H9 (cell line): ENCODE measurements at regions not wholly inside any gene's neighbourhood (a gene's known extent, or its start where the extent isn't known, plus 50 kb on each side); places are given as distances from the start of the nearest gene placed in this dataset.

Experiments
- DNase-seq: peaks from one replicate; pipeline ENCODE4 v3.0.0-alpha.2; 2017
- H2AFZ ChIP-seq: one replicate; pipeline ENCODE4 v1.6.1; 2013; ENCODE audit warnings: mild to moderate bottlenecking, low read length, control low read depth, moderate library complexity
- H2AK5ac ChIP-seq: 2 replicates; pipeline ENCODE4 v1.6.1; 2013; ENCODE audit warnings: low read length, control low read depth, mixed read lengths; ENCODE audit not compliant: insufficient read length
- H2BK120ac ChIP-seq: one replicate; pipeline ENCODE4 v1.6.1; 2013; ENCODE audit warnings: low read depth, mild to moderate bottlenecking, low read length, control low read depth, inconsistent platforms; ENCODE audit not compliant: poor library complexity, severe bottlenecking
- H2BK12ac ChIP-seq: 2 replicates; pipeline ENCODE4 v1.6.1; 2013; ENCODE audit warnings: low read length, control low read depth, mixed read lengths, low read depth; ENCODE audit not compliant: insufficient read length
- H2BK15ac ChIP-seq: 2 replicates; pipeline ENCODE4 v1.6.1; 2013; ENCODE audit warnings: low read depth, low read length, control low read depth
- H2BK20ac ChIP-seq: one replicate; pipeline ENCODE4 v1.6.1; 2013; ENCODE audit warnings: low read depth, mild to moderate bottlenecking, low read length, control low read depth, inconsistent platforms; ENCODE audit not compliant: poor library complexity, severe bottlenecking
- H2BK5ac ChIP-seq: 2 replicates; pipeline ENCODE4 v1.6.1; 2013; ENCODE audit warnings: low read length, control low read depth, mixed read lengths; ENCODE audit not compliant: insufficient read length
- H3K14ac ChIP-seq: 2 replicates; pipeline ENCODE4 v1.6.1; 2013; ENCODE audit warnings: low read length, control low read depth; ENCODE audit not compliant: insufficient read depth
- H3K18ac ChIP-seq: 2 replicates; pipeline ENCODE4 v1.6.1; 2013; ENCODE audit warnings: low read depth, mild to moderate bottlenecking, mixed read lengths, low read length, control low read depth; ENCODE audit not compliant: insufficient read length
- H3K23ac ChIP-seq: 2 replicates; pipeline ENCODE4 v1.6.1; 2013; ENCODE audit warnings: low read length, control low read depth, mixed read lengths, low read depth; ENCODE audit not compliant: insufficient read length
- H3K23me2 ChIP-seq: 2 replicates; pipeline ENCODE4 v1.6.1; 2013; ENCODE audit warnings: low read depth, mild to moderate bottlenecking, mixed read lengths, low read length, control low read depth; ENCODE audit not compliant: insufficient read length, poor library complexity, severe bottlenecking
- H3K27ac ChIP-seq: 2 replicates; pipeline ENCODE4 v1.5.1; 2013; ENCODE audit warnings: low read length, control low read depth, mixed read lengths, low read depth; ENCODE audit not compliant: insufficient read length
- H3K27me3 ChIP-seq: 2 replicates; pipeline ENCODE4 v1.6.1; 2013; ENCODE audit warnings: low read length, control low read depth, inconsistent platforms; ENCODE audit not compliant: insufficient read depth
- H3K4ac ChIP-seq: 2 replicates; pipeline ENCODE4 v1.6.1; 2013; ENCODE audit warnings: low read depth, mild to moderate bottlenecking, control low read depth, inconsistent platforms, low read length, moderate library complexity
- H3K4me1 ChIP-seq: 2 replicates; pipeline ENCODE4 v1.6.1; 2013; ENCODE audit warnings: low read length, control low read depth, inconsistent platforms; ENCODE audit not compliant: insufficient read depth
- H3K4me2 ChIP-seq: 2 replicates; pipeline ENCODE4 v1.6.1; 2013; ENCODE audit warnings: low read length, control low read depth, mixed read lengths; ENCODE audit not compliant: insufficient read length, insufficient read depth
- H3K56ac ChIP-seq: 2 replicates; pipeline ENCODE4 v1.6.1; 2013; ENCODE audit warnings: low read depth, mild to moderate bottlenecking, mixed read lengths, low read length, control low read depth; ENCODE audit not compliant: insufficient read length
- H3K79me1 ChIP-seq: 2 replicates; pipeline ENCODE4 v1.6.1; 2013; ENCODE audit warnings: low read depth, mild to moderate bottlenecking, moderate library complexity, low read length, control low read depth, inconsistent platforms; ENCODE audit not compliant: insufficient read depth, poor library complexity, severe bottlenecking
- H3K79me2 ChIP-seq: 2 replicates; pipeline ENCODE4 v1.6.1; 2013; ENCODE audit warnings: low read length, control low read depth, inconsistent platforms; ENCODE audit not compliant: insufficient read depth
- H3K9ac ChIP-seq: 2 replicates; pipeline ENCODE4 v1.6.1; 2013; ENCODE audit warnings: low read length, control low read depth, mixed read lengths; ENCODE audit not compliant: insufficient read length; ENCODE audit errors: extremely low read depth
- H3K9me3 ChIP-seq: one replicate; pipeline ENCODE4 v1.6.1; 2013; ENCODE audit warnings: low read depth, low read length, inconsistent platforms; ENCODE audit not compliant: control insufficient read depth
- H3T11ph ChIP-seq: one replicate; pipeline ENCODE4 v1.6.1; 2013; ENCODE audit warnings: mild to moderate bottlenecking, low read length, control low read depth, inconsistent platforms
- H4K20me1 ChIP-seq: one replicate; pipeline ENCODE4 v1.6.1; 2013; ENCODE audit not compliant: control insufficient read depth, insufficient read length, insufficient read depth
- H4K5ac ChIP-seq: 2 replicates; pipeline ENCODE4 v1.6.1; 2013; ENCODE audit warnings: low read depth, mild to moderate bottlenecking, mixed read lengths, low read length, control low read depth; ENCODE audit not compliant: insufficient read length
- H4K8ac ChIP-seq: replicated peaks from 2 replicates; pipeline ENCODE4 v1.6.1; 2013; ENCODE audit warnings: low read length, control low read depth, mixed read lengths, low read depth; ENCODE audit not compliant: insufficient read length
- H4K91ac ChIP-seq: 2 replicates; pipeline ENCODE4 v1.6.1; 2013; ENCODE audit warnings: low read depth, mild to moderate bottlenecking, moderate library complexity, mixed read lengths, low read length, control low read depth; ENCODE audit not compliant: insufficient read length
- H3K27ac Mint-ChIP-seq, 3 experiments: 2 replicates in 2 of 3; 3 replicates in 1 of 3; pipeline ENCODE4 v1.8.0; 2020 to 2021; ENCODE audit warnings: mixed read lengths in 3 of 3, mild to moderate bottlenecking in 1 of 3, moderate library complexity in 1 of 3
- H3K27me3 Mint-ChIP-seq: 2 replicates; pipeline ENCODE4 v1.8.0; 2021; ENCODE audit warnings: low read depth, mild to moderate bottlenecking, moderate library complexity, mixed read lengths
- H3K36me3 Mint-ChIP-seq, 3 experiments: 2 replicates in 2 of 3; 3 replicates in 1 of 3; pipeline ENCODE4 v1.8.0; 2020 to 2021; ENCODE audit warnings: low read depth in 3 of 3, mixed read lengths in 3 of 3; ENCODE audit not compliant: insufficient read depth in 1 of 3
- H3K4me1 Mint-ChIP-seq, 2 experiments: 2 replicates each; pipeline ENCODE4 v1.8.0; 2020; ENCODE audit warnings: mixed read lengths in 2 of 2
- H3K4me3 Mint-ChIP-seq, 2 experiments: 2 replicates in 1 of 2; 3 replicates in 1 of 2; pipeline ENCODE4 v1.8.0; 2020 to 2021; ENCODE audit warnings: mild to moderate bottlenecking in 2 of 2, mixed read lengths in 2 of 2, moderate library complexity in 1 of 2
- H3K9me3 Mint-ChIP-seq, 2 experiments: 2 replicates in 1 of 2; 3 replicates in 1 of 2; pipeline ENCODE4 v1.8.0; 2020; ENCODE audit warnings: mild to moderate bottlenecking in 2 of 2, mixed read lengths in 2 of 2, moderate library complexity in 1 of 2
- CTCF ChIP-seq: fragments of 200-600 bp; sonication (generic); conservative IDR thresholded peaks from 3 replicates; pipeline ENCODE4 v1.8.0; 2021; ENCODE audit warnings: antibody characterized with exemption, mild to moderate bottlenecking
- WGBS: extraction: QIAGEN DNeasy Blood & Tissue Kit; methylation state at CpG from one replicate; pipeline ENCODE4 v1.1.7; 2013; ENCODE audit warnings: missing lambda C conversion rate, low lambda C conversion rate, mixed read lengths; ENCODE audit not compliant: insufficient read length; ENCODE audit errors: extremely low coverage; 5-methylcytosine and 5-hydroxymethylcytosine counted together

GRCh38 chr14:21910260-21910659, 236.6 kb upstream of the OR4E1 start:
- H3K4me1 Mint-ChIP-seq, result peaks cover 3% of the 10 kb centered on the region in 2 experiments; a peak in 3 of 4 replicates
- Histone ChIP-seq H3K27me3 (no peaks in the 10 kb centered on the region), H4K91ac (no peak overlapping the region), H2BK15ac (no peak overlapping the region), H3K27ac (no peak overlapping the region), H2BK20ac (no peak overlapping the region), H4K5ac (no peak overlapping the region), H3K9me3 (no peaks in the 10 kb centered on the region), H2BK120ac (no peak overlapping the region), H3K4me1 (no peaks in the 10 kb centered on the region), H3K23me2 (no peaks in the 10 kb centered on the region), H3K18ac (no peak overlapping the region), H2BK12ac (no peak overlapping the region), H3K79me2 (no peaks in the 10 kb centered on the region), H3K4me2 (no peak overlapping the region), H4K20me1 (no peaks in the 10 kb centered on the region), H4K8ac (no peak overlapping the region), H2AFZ (no peak overlapping the region), H2AK5ac (no peak overlapping the region), H3K23ac (no peak overlapping the region), H3K79me1 (no peaks in the 10 kb centered on the region), H3K4ac (no peak overlapping the region), H3K14ac (no peak overlapping the region), H3T11ph (no peak overlapping the region), H3K9ac (no peak overlapping the region), H2BK5ac (no peak overlapping the region), H3K56ac (no peak overlapping the region)
- DNase-seq, result no peak
- peaks cover 7% of the 10 kb centered on the region for H3K27me3 Mint-ChIP-seq
- no peaks in the 10 kb centered on the region for H3K9me3 Mint-ChIP-seq
- H3K36me3 Mint-ChIP-seq, result no peaks in the 10 kb centered on the region
- no CpG with 5 or more reads among the region's 4 CpGs for WGBS
- no peak overlapping the region for H3K4me3 Mint-ChIP-seq
- H3K27ac Mint-ChIP-seq, result no peak overlapping the region
- TF ChIP-seq CTCF, result no peak
